H1 (cell line): ENCODE measurements at regions not wholly inside any gene's neighbourhood (a gene's known extent, or its start where the extent isn't known, plus 50 kb on each side); places are given as distances from the start of the nearest gene placed in this dataset.
A peak's percentile ranks its signal among the peaks of the same experiment; 100 is the strongest.

Experiments used
- CTCF ChIA-PET: fragments of 300-600 bp; sonication (Branson Sonifier 250); formaldehyde crosslinking; loops from one replicate; lab custom pipeline; 2021; ENCODE audit not compliant: partially characterized antibody; lab: Charles Lee
- POLR2A ChIA-PET: fragments of 300-600 bp; sonication (Branson Sonifier 250); formaldehyde crosslinking; loops from one replicate; lab custom pipeline; 2021; ENCODE audit warnings: inconsistent platforms; ENCODE audit not compliant: partially characterized antibody; lab: Charles Lee
- DNase-seq, 2 experiments: peaks; one replicate each; pipeline versions ENCODE4 v3.0.0 to v3.0.0-alpha.2; 2010 to 2022; ENCODE audit warnings: low spot score in 2 of 2, low read depth in 1 of 2, mixed read lengths in 1 of 2
- FAIRE-seq: peaks from 2 replicates; lab custom pipeline; 2011; peaks lifted over from hg19 to GRCh38; lab: Jason Lieb, UNC
- H2AFZ ChIP-seq: 2 replicates; pipeline ENCODE4 v1.8.1; 2012; ENCODE audit warnings: low read length, inconsistent platforms
- H2AK5ac ChIP-seq: 2 replicates; pipeline ENCODE4 v1.6.1; 2013; ENCODE audit warnings: low read depth, low read length
- H2BK120ac ChIP-seq: replicated peaks from 2 replicates; pipeline ENCODE3; 2013; ENCODE audit warnings: low read depth, low read length, inconsistent platforms
- H2BK12ac ChIP-seq: 2 replicates; pipeline ENCODE4 v1.6.1; 2013; ENCODE audit warnings: low read depth, low read length
- H2BK15ac ChIP-seq: 2 replicates; pipeline ENCODE4 v1.6.1; 2013; ENCODE audit warnings: low read length
- H2BK20ac ChIP-seq: 2 replicates; pipeline ENCODE4 v1.6.1; 2013; ENCODE audit warnings: low read length
- H2BK5ac ChIP-seq: 2 replicates; pipeline ENCODE4 v1.6.1; 2013; ENCODE audit warnings: low read depth, low read length
- H3K14ac ChIP-seq: 2 replicates; pipeline ENCODE4 v1.6.1; 2013; ENCODE audit warnings: inconsistent platforms; ENCODE audit not compliant: insufficient read length
- H3K18ac ChIP-seq: 2 replicates; pipeline ENCODE4 v1.6.1; 2013; ENCODE audit warnings: low read length; ENCODE audit errors: extremely low read depth
- H3K23ac ChIP-seq: 2 replicates; pipeline ENCODE4 v1.6.1; 2013; ENCODE audit warnings: inconsistent platforms; ENCODE audit not compliant: insufficient read length
- H3K23me2 ChIP-seq: 2 replicates; pipeline ENCODE4 v1.6.1; 2013; ENCODE audit warnings: low read depth, low read length
- H3K27ac ChIP-seq: 2 replicates; pipeline ENCODE4 v1.6.1; 2011; ENCODE audit warnings: low read depth, low read length, inconsistent platforms
- H3K27me3 ChIP-seq, 4 experiments: replicated peaks in 1 of 4; 1 replicate in 1 of 4; 2 replicates in 3 of 4; pipeline versions ENCODE4 v1.6.1 to v1.8.1; 2011 to 2013; ENCODE audit warnings: low read length in 3 of 4, mild to moderate bottlenecking in 3 of 4, inconsistent platforms in 2 of 4, mixed read lengths in 2 of 4, moderate library complexity in 1 of 4; ENCODE audit not compliant: control insufficient read depth in 3 of 4, insufficient read depth in 3 of 4; ENCODE audit errors: extremely low read depth in 1 of 4
- H3K36me3 ChIP-seq, 4 experiments: 2 replicates each; pipeline versions ENCODE4 v1.6.1 to v1.8.1; 2011 to 2013; ENCODE audit warnings: mild to moderate bottlenecking in 4 of 4, low read length in 3 of 4, moderate library complexity in 2 of 4, control low read depth in 1 of 4, inconsistent platforms in 1 of 4; ENCODE audit not compliant: insufficient read depth in 4 of 4, control insufficient read depth in 2 of 4
- H3K4ac ChIP-seq: replicated peaks from 2 replicates; pipeline ENCODE3; 2013; ENCODE audit warnings: low read length, low read depth, mixed read lengths, inconsistent platforms; ENCODE audit not compliant: insufficient read length
- H3K4me1 ChIP-seq, 4 experiments: replicated peaks in 1 of 4; 1 replicate in 1 of 4; 2 replicates in 3 of 4; pipeline versions ENCODE4 v1.6.1 to v1.8.1; 2011 to 2013; ENCODE audit warnings: low read length in 3 of 4, inconsistent platforms in 2 of 4, mixed read lengths in 1 of 4; ENCODE audit not compliant: insufficient read depth in 4 of 4, control insufficient read depth in 3 of 4
- H3K4me2 ChIP-seq, 2 experiments: 2 replicates each; pipeline versions ENCODE4 v1.6.1 to v1.8.1; 2011 to 2013; ENCODE audit warnings: low read depth in 2 of 2, low read length in 2 of 2, control low read depth in 1 of 2, inconsistent platforms in 1 of 2, mild to moderate bottlenecking in 1 of 2; ENCODE audit not compliant: insufficient read depth in 1 of 2
- H3K4me3 ChIP-seq, 4 experiments: fragments of 200-600, 300-600 bp in 1 of 4; sonication (generic), shearing (Covaris generic), sonication (Bioruptor Twin) in 1 of 4; 2 replicates each; pipeline versions ENCODE4 v1.5.1 to v1.8.1; 2011 to 2016; ENCODE audit warnings: low read length in 4 of 4, low read depth in 3 of 4, control low read depth in 2 of 4, inconsistent platforms in 2 of 4, mild to moderate bottlenecking in 2 of 4, mixed read lengths in 1 of 4, moderate library complexity in 1 of 4; ENCODE audit not compliant: insufficient read depth in 2 of 4; ENCODE audit errors: extremely low read depth in 1 of 4
- H3K56ac ChIP-seq: replicated peaks from 2 replicates; pipeline ENCODE3; 2013; ENCODE audit warnings: low read depth, mild to moderate bottlenecking, mixed read lengths, low read length, inconsistent platforms; ENCODE audit not compliant: insufficient read length
- H3K79me1 ChIP-seq: 2 replicates; pipeline ENCODE4 v1.6.1; 2013; ENCODE audit warnings: low read depth, low read length, control low read depth
- H3K79me2 ChIP-seq, 2 experiments: 2 replicates each; pipeline versions ENCODE4 v1.6.1 to v1.8.1; 2012 to 2013; ENCODE audit warnings: low read length in 2 of 2, mild to moderate bottlenecking in 2 of 2, inconsistent platforms in 1 of 2; ENCODE audit not compliant: insufficient read depth in 2 of 2, control insufficient read depth in 1 of 2
- H3K9ac ChIP-seq, 4 experiments: replicated peaks in 1 of 4; 1 replicate in 1 of 4; 2 replicates in 3 of 4; pipeline versions ENCODE4 v1.6.1 to v1.8.1; 2011 to 2013; ENCODE audit warnings: low read depth in 3 of 4, low read length in 3 of 4, control low read depth in 2 of 4, mild to moderate bottlenecking in 2 of 4, moderate library complexity in 2 of 4, inconsistent platforms in 1 of 4; ENCODE audit errors: extremely low read depth in 1 of 4
- H3K9me3 ChIP-seq, 2 experiments: 2 replicates each; pipeline versions ENCODE4 v1.6.1 to v1.8.1; 2012 to 2013; ENCODE audit warnings: mild to moderate bottlenecking in 2 of 2, moderate library complexity in 2 of 2, control low read depth in 1 of 2, inconsistent platforms in 1 of 2, low read depth in 1 of 2, low read length in 1 of 2, mixed read lengths in 1 of 2; ENCODE audit not compliant: insufficient read depth in 2 of 2
- H4K20me1 ChIP-seq, 2 experiments: replicated peaks in 1 of 2; 2 replicates each; pipeline versions ENCODE3 to v1.8.1; 2011 to 2013; ENCODE audit warnings: inconsistent platforms in 2 of 2, low read length in 2 of 2, mild to moderate bottlenecking in 1 of 2; ENCODE audit not compliant: insufficient read depth in 2 of 2, control insufficient read depth in 1 of 2
- H4K5ac ChIP-seq: 2 replicates; pipeline ENCODE4 v1.6.1; 2013; ENCODE audit warnings: low read length, low read depth, mixed read lengths, inconsistent platforms; ENCODE audit not compliant: insufficient read length
- H4K8ac ChIP-seq: 2 replicates; pipeline ENCODE4 v1.8.0; 2013; ENCODE audit warnings: mild to moderate bottlenecking, moderate library complexity, low read length, inconsistent platforms; ENCODE audit not compliant: insufficient read depth; ENCODE audit errors: extremely low read depth
- H4K91ac ChIP-seq: replicated peaks from 2 replicates; pipeline ENCODE3; 2013; ENCODE audit warnings: low read length, mixed read lengths, inconsistent platforms; ENCODE audit not compliant: insufficient read length
- BRCA1 ChIP-seq: IDR thresholded peaks from 2 replicates; pipeline ENCODE4 v1.6.1; 2012; ENCODE audit warnings: low read depth, low read length, improper control_type of control experiment
- CEBPB ChIP-seq: IDR thresholded peaks from 2 replicates; pipeline ENCODE4 v1.6.1; 2012; ENCODE audit warnings: low read depth, low read length
- CHD1 ChIP-seq: IDR thresholded peaks from 2 replicates; pipeline ENCODE4 v1.6.1; 2012; ENCODE audit warnings: low read depth, low read length, improper control_type of control experiment
- HDAC2 ChIP-seq, 2 experiments: fragments of 300-600 bp in 1 of 2; sonication (generic) in 1 of 2; IDR thresholded peaks; 2 replicates each; pipeline ENCODE4 v1.6.1; 2011 to 2012; ENCODE audit warnings: low read depth in 2 of 2, low read length in 2 of 2, mild to moderate bottlenecking in 2 of 2, moderate library complexity in 2 of 2, borderline replicate concordance in 1 of 2, inconsistent platforms in 1 of 2
- JUND ChIP-seq: IDR thresholded peaks from 2 replicates; pipeline ENCODE4 v1.6.1; 2011; ENCODE audit warnings: mild to moderate bottlenecking, improper control_type of control experiment, low read length
- KDM5A ChIP-seq: fragments of 200-600 bp; IDR thresholded peaks from 2 replicates; pipeline ENCODE4 v1.7.1; 2012; ENCODE audit warnings: mild to moderate bottlenecking, low read length, inconsistent platforms, mixed read lengths
- MAX ChIP-seq: IDR thresholded peaks from 2 replicates; pipeline ENCODE4 v1.6.1; 2012; ENCODE audit warnings: inconsistent platforms
- NANOG ChIP-seq: IDR thresholded peaks from 2 replicates; pipeline ENCODE4 v1.6.1; 2011; ENCODE audit warnings: low read length, low read depth, mild to moderate bottlenecking, inconsistent platforms; ENCODE audit not compliant: insufficient read depth, poor library complexity, severe bottlenecking
- PHF8 ChIP-seq: fragments of 200-600 bp; sonication (generic); conservative IDR thresholded peaks from 2 replicates; pipeline ENCODE4 v1.7.1; 2012; ENCODE audit warnings: low read depth, mild to moderate bottlenecking, inconsistent platforms, low read length, moderate library complexity
- RAD21 ChIP-seq, 2 experiments: IDR thresholded peaks in 1 of 2; conservative IDR thresholded peaks in 1 of 2; 2 replicates each; pipeline ENCODE4 v1.6.1; 2011; ENCODE audit warnings: low read depth in 2 of 2, low read length in 2 of 2, improper control_type of control experiment in 1 of 2, inconsistent platforms in 1 of 2, mild to moderate bottlenecking in 1 of 2, moderate library complexity in 1 of 2
- SP1 ChIP-seq: IDR thresholded peaks from 2 replicates; pipeline ENCODE4 v1.6.1; 2011; ENCODE audit warnings: low read depth, low read length
- SP2 ChIP-seq: IDR thresholded peaks from 2 replicates; pipeline ENCODE4 v1.6.1; 2012; ENCODE audit warnings: mild to moderate bottlenecking, low read length, inconsistent platforms
- SP4 ChIP-seq: IDR thresholded peaks from 2 replicates; pipeline ENCODE4 v1.6.1; 2012; ENCODE audit warnings: low read length, inconsistent platforms
- TAF7 ChIP-seq: optimal IDR thresholded peaks from 2 replicates; pipeline ENCODE3; 2011; ENCODE audit warnings: low read depth, mild to moderate bottlenecking, inconsistent platforms, low read length, moderate library complexity, borderline replicate concordance
- YY1 ChIP-seq: IDR thresholded peaks from 2 replicates; pipeline ENCODE4 v1.6.1; 2011; ENCODE audit warnings: low read depth, mild to moderate bottlenecking, low read length
- WGBS, 2 experiments: shearing (Covaris generic) in 1 of 2; methylation state at CpG; one replicate each; pipeline versions ENCODE4 v1.1.6 to v1.1.7; 2013 to 2015; ENCODE audit warnings: low lambda C conversion rate in 2 of 2, mixed read lengths in 2 of 2, inconsistent platforms in 1 of 2, low coverage in 1 of 2, missing lambda C conversion rate in 1 of 2; ENCODE audit not compliant: insufficient replicate concordance in 2 of 2, insufficient coverage in 1 of 2, insufficient read length in 1 of 2; ENCODE audit errors: extremely low coverage in 1 of 2, missing lambda C conversion rate in 1 of 2; 5-methylcytosine and 5-hydroxymethylcytosine counted together

- no peak overlapping the region for H2BK15ac ChIP-seq
- no peaks in the 10 kb centered on the region for H3K23me2 ChIP-seq
- DNase-seq = no peak
- no peak overlapping the region for H3K4me3 ChIP-seq
- no peak overlapping the region for H3K4ac ChIP-seq
- no peak overlapping the region for H2BK120ac ChIP-seq
- no peaks in the 10 kb centered on the region for H3K9me3 ChIP-seq
- H4K20me1 ChIP-seq = no peaks in the 10 kb centered on the region
- no peak overlapping the region for H2BK12ac ChIP-seq
- H3K23ac ChIP-seq = no peak overlapping the region
- H2AFZ ChIP-seq = 0 out of 2 replicates have a peak overlapping the region, but pooled peaks have one; percentile 33
- no peaks in the 10 kb centered on the region for H3K36me3 ChIP-seq
- FAIRE-seq = no peak
- H3K79me1 ChIP-seq = no peaks in the 10 kb centered on the region
- no peak overlapping the region for H3K27ac ChIP-seq
- H3K27me3 ChIP-seq = no peaks in the 10 kb centered on the region
- POLR2A ChIA-PET = interaction anchor here (0.6 kb wide), 1 partner anchor 1578 kb away, joined by 3 read pairs; no protein-coding TSS in a partner anchor
- no peak overlapping the region for H3K56ac ChIP-seq
- no peak overlapping the region for H4K5ac ChIP-seq
- no peak overlapping the region for H3K4me2 ChIP-seq
- no peak overlapping the region for H3K18ac ChIP-seq
- H2AK5ac ChIP-seq = no peak overlapping the region
- H4K91ac ChIP-seq = no peak overlapping the region
- H3K9ac ChIP-seq = no peak overlapping the region
- no peaks in the 10 kb centered on the region for H3K79me2 ChIP-seq
- no peak overlapping the region for H2BK5ac ChIP-seq
- no peak overlapping the region for H3K14ac ChIP-seq
- 68% methylated on average over 5 of the region's 5 CpGs; no CpG with 5 or more reads in 1 of the 2 experiments for WGBS, 2 experiments
- H3K4me1 ChIP-seq = no peaks in the 10 kb centered on the region
- CTCF ChIA-PET = no interaction called here
- H2BK20ac ChIP-seq = no peak overlapping the region
- H4K8ac ChIP-seq = no peak overlapping the region; the same call in 1 of the 2 replicates
- no peak for TF ChIP-seq CEBPB
- no peak for TF ChIP-seq SP1
- TF ChIP-seq TAF7 = no peak
- TF ChIP-seq YY1 = no peak
- TF ChIP-seq HDAC2 (IDR thresholded peaks at IDR 0.05; ENCODE audit: borderline replicate concordance in 1 of 2, low read depth in 2 of 2, low read length in 2 of 2) = no peak
- no peak for TF ChIP-seq NANOG
- no peak for TF ChIP-seq RAD21 (IDR thresholded peaks at IDR 0.05 in 1 of 2, conservative IDR thresholded peaks at IDR 0.05 in 1 of 2; ENCODE audit: low read depth in 2 of 2, low read length in 2 of 2)
- no peak for TF ChIP-seq SP4
- TF ChIP-seq KDM5A = no peak
- TF ChIP-seq PHF8 = no peak
- TF ChIP-seq CHD1 = no peak
- TF ChIP-seq BRCA1 = no peak
- TF ChIP-seq JUND = no peak
- no peak for TF ChIP-seq SP2
- no peak for TF ChIP-seq MAX
Observed at GRCh38 chr5:163718272-163718671, 212.9 kb downstream of the MAT2B start.
